HEK293 (cell line): ENCODE measurements at regions not wholly inside any gene's neighbourhood (a gene's known extent, or its start where the extent isn't known, plus 50 kb on each side); places are given as distances from the start of the nearest gene placed in this dataset.

Experiments used
- CTCF ChIA-PET: fragments of 350-600 bp; formaldehyde crosslinking; extraction: SDS; loops from one replicate; lab custom pipeline; 2021; ENCODE audit warnings: antibody characterized with exemption; lab: Yijun Ruan, JAX
- POLR2A ChIA-PET: fragments of 300-600 bp; formaldehyde crosslinking; extraction: SDS; loops from one replicate; lab custom pipeline; 2020; ENCODE audit warnings: antibody characterized with exemption, inconsistent platforms; lab: Yijun Ruan, JAX
- H3K27ac ChIP-seq: fragments of 200-500 bp; sonication (Bioruptor generic); 2 replicates; pipeline ENCODE4 v1.5.1; 2014; ENCODE audit warnings: low read depth, low read length, control low read depth, inconsistent platforms; ENCODE audit errors: extremely low read depth
- H3K36me3 ChIP-seq, 2 experiments: fragments of 200-500 bp in 1 of 2; sonication (Bioruptor generic) in 1 of 2; 1 replicate in 1 of 2; 2 replicates in 1 of 2; pipeline ENCODE4 v1.5.1; 2014 to 2017; ENCODE audit warnings: inconsistent platforms in 2 of 2, low read length in 2 of 2; ENCODE audit not compliant: control insufficient read depth in 2 of 2, insufficient read depth in 1 of 2
- H3K4me1 ChIP-seq: fragments of 200-500 bp; sonication (Bioruptor generic); 2 replicates; pipeline ENCODE4 v1.5.1; 2014; ENCODE audit warnings: mild to moderate bottlenecking, low read length, inconsistent platforms; ENCODE audit not compliant: control insufficient read depth, insufficient read depth
- H3K4me3 ChIP-seq: 2 replicates; pipeline ENCODE4 v1.5.1; 2011; ENCODE audit warnings: low read depth, mild to moderate bottlenecking, control low read depth, low read length, moderate library complexity
- H3K9me3 ChIP-seq: fragments of 200-500 bp; sonication (Bioruptor generic); 2 replicates; pipeline ENCODE4 v1.5.1; 2014; ENCODE audit warnings: low read depth, low read length, inconsistent platforms; ENCODE audit not compliant: control insufficient read depth, insufficient read depth
- GFI1B ChIP-seq: fragments of 450-650 bp; formaldehyde crosslinking; IDR thresholded peaks from 2 replicates; pipeline ENCODE4 v1.5.1; 2016; ENCODE audit warnings: missing biosample characterization, missing genetic modification characterization
- GLI2 ChIP-seq: fragments of 450-650 bp; formaldehyde crosslinking; IDR thresholded peaks from 2 replicates; pipeline ENCODE4; 2017; ENCODE audit warnings: missing biosample characterization, missing genetic modification characterization, low read depth, borderline replicate concordance
- HIC1 ChIP-seq: fragments of 450-650 bp; formaldehyde crosslinking; IDR thresholded peaks from 2 replicates; pipeline ENCODE4 v1.5.1; 2016; ENCODE audit warnings: missing biosample characterization, missing genetic modification characterization
- HOXC10 ChIP-seq: sonication (generic); formaldehyde crosslinking; IDR thresholded peaks from 2 replicates; pipeline ENCODE4 v1.8.1; 2023; ENCODE audit warnings: mild to moderate bottlenecking, missing genetic modification reagents
- KLF7 ChIP-seq: fragments of 450-650 bp; formaldehyde crosslinking; IDR thresholded peaks from 2 replicates; pipeline ENCODE4 v1.5.1; 2016; ENCODE audit warnings: missing biosample characterization, missing genetic modification characterization, borderline replicate concordance
- MEIS1 ChIP-seq: sonication (generic); formaldehyde crosslinking; IDR thresholded peaks from 2 replicates; pipeline ENCODE4 v1.8.1; 2022; ENCODE audit warnings: missing genetic modification reagents, mild to moderate bottlenecking, borderline replicate concordance
- MZF1 ChIP-seq: fragments of 450-650 bp; formaldehyde crosslinking; IDR thresholded peaks from 2 replicates; pipeline ENCODE4 v1.5.1; 2017; ENCODE audit warnings: missing biosample characterization, missing genetic modification characterization, borderline replicate concordance
- OVOL3 ChIP-seq: fragments of 450-650 bp; formaldehyde crosslinking; IDR thresholded peaks from 2 replicates; pipeline ENCODE4 v1.5.1; 2016; ENCODE audit warnings: missing biosample characterization, missing genetic modification characterization
- PRDM1 ChIP-seq: fragments of 450-650 bp; formaldehyde crosslinking; IDR thresholded peaks from 2 replicates; pipeline ENCODE4; 2016; ENCODE audit warnings: missing biosample characterization, missing genetic modification characterization
- REPIN1 ChIP-seq: fragments of 450-650 bp; formaldehyde crosslinking; IDR thresholded peaks from 2 replicates; pipeline ENCODE4 v1.5.1; 2017; ENCODE audit warnings: missing biosample characterization, missing genetic modification characterization, low read depth
- ZBTB49 ChIP-seq: fragments of 450-650 bp; formaldehyde crosslinking; IDR thresholded peaks from 2 replicates; pipeline ENCODE4 v1.5.1; 2016; ENCODE audit warnings: missing biosample characterization, missing genetic modification characterization, low read depth
- ZBTB8A ChIP-seq: fragments of 450-650 bp; formaldehyde crosslinking; IDR thresholded peaks from 2 replicates; pipeline ENCODE4 v1.5.1; 2016; ENCODE audit warnings: missing biosample characterization, missing genetic modification characterization
- ZNF146 ChIP-seq: fragments of 450-650 bp; formaldehyde crosslinking; IDR thresholded peaks from 2 replicates; pipeline ENCODE4 v1.5.1; 2016; ENCODE audit warnings: missing biosample characterization, missing genetic modification characterization
- ZNF214 ChIP-seq: fragments of 450-650 bp; formaldehyde crosslinking; IDR thresholded peaks from 2 replicates; pipeline ENCODE4 v1.5.1; 2017; ENCODE audit warnings: missing biosample characterization, mild to moderate bottlenecking, missing genetic modification characterization, borderline replicate concordance
- ZNF221 ChIP-seq: fragments of 450-650 bp; formaldehyde crosslinking; IDR thresholded peaks from 2 replicates; pipeline ENCODE4 v1.5.1; 2017; ENCODE audit warnings: missing biosample characterization, missing genetic modification characterization, borderline replicate concordance
- ZNF23 ChIP-seq: fragments of 450-650 bp; formaldehyde crosslinking; IDR thresholded peaks from 2 replicates; pipeline ENCODE4 v1.5.1; 2016; ENCODE audit warnings: missing biosample characterization, missing genetic modification characterization, borderline replicate concordance
- ZNF302 ChIP-seq: fragments of 450-650 bp; formaldehyde crosslinking; IDR thresholded peaks from 2 replicates; pipeline ENCODE4 v1.5.1; 2016; ENCODE audit warnings: missing biosample characterization, missing genetic modification characterization, low read depth
- ZNF311 ChIP-seq: fragments of 450-650 bp; formaldehyde crosslinking; IDR thresholded peaks from 2 replicates; pipeline ENCODE4 v1.5.1; 2017; ENCODE audit warnings: missing biosample characterization, missing genetic modification characterization, borderline replicate concordance
- ZNF398 ChIP-seq: fragments of 450-650 bp; formaldehyde crosslinking; IDR thresholded peaks from 2 replicates; pipeline ENCODE4 v1.5.1; 2017; ENCODE audit warnings: missing biosample characterization, missing genetic modification characterization
- ZNF510 ChIP-seq: fragments of 450-650 bp; formaldehyde crosslinking; IDR thresholded peaks from 2 replicates; pipeline ENCODE4 v1.5.1; 2018; ENCODE audit warnings: mild to moderate bottlenecking, missing genetic modification characterization, missing biosample characterization; ENCODE audit not compliant: insufficient replicate concordance
- ZNF560 ChIP-seq: fragments of 450-650 bp; formaldehyde crosslinking; IDR thresholded peaks from 2 replicates; pipeline ENCODE4 v1.5.1; 2017; ENCODE audit warnings: missing biosample characterization, missing genetic modification characterization, borderline replicate concordance
- ZNF747 ChIP-seq: fragments of 450-650 bp; formaldehyde crosslinking; IDR thresholded peaks from 2 replicates; pipeline ENCODE4 v1.5.1; 2016; ENCODE audit warnings: missing biosample characterization, missing genetic modification characterization
- ZNF776 ChIP-seq: fragments of 450-650 bp; formaldehyde crosslinking; IDR thresholded peaks from 2 replicates; pipeline ENCODE4 v1.5.0; 2017; ENCODE audit warnings: missing biosample characterization, missing genetic modification characterization, borderline replicate concordance
- ZNF777 ChIP-seq: fragments of 450-650 bp; formaldehyde crosslinking; IDR thresholded peaks from 2 replicates; pipeline ENCODE4 v1.5.1; 2017; ENCODE audit warnings: missing biosample characterization, missing genetic modification characterization, borderline replicate concordance
- ZNF830 ChIP-seq: fragments of 450-650 bp; IDR thresholded peaks from 2 replicates; pipeline ENCODE4 v1.5.0; 2018; ENCODE audit warnings: missing biosample characterization, missing genetic modification characterization, low read depth, mild to moderate bottlenecking, moderate library complexity

GRCh38 chr5:91611746-91612145, 228.6 kb upstream of the ARRDC3 start:
- no peak for TF ChIP-seq ZNF302
- TF ChIP-seq OVOL3 (tag by site-specific recombination), result no peak
- TF ChIP-seq ZNF830 (tag by site-specific recombination), result no peak
- no peak for TF ChIP-seq ZNF777 (tag by site-specific recombination)
- no peak for TF ChIP-seq ZNF560 (tag by site-specific recombination)
- no peak for TF ChIP-seq KLF7
- ChIA-PET POLR2A (no interaction called here), CTCF (no interaction called here)
- Histone ChIP-seq H3K4me3 (no peak overlapping the region), H3K9me3 (no peaks in the 10 kb centered on the region), H3K4me1 (no peaks in the 10 kb centered on the region), H3K27ac (no peak overlapping the region), H3K36me3 (no peaks in the 10 kb centered on the region)

- no peaks in the 10 kb centered on the region for H3K9me3 ChIP-seq
- H3K4me1 ChIP-seq, result no peaks in the 10 kb centered on the region
- no peak overlapping the region for H3K4me3 ChIP-seq
Measured at GRCh38 chr5:91607675-91608074, 224.6 kb upstream of the ARRDC3 start.

GRCh38 chr5:91599863-91600262, 216.7 kb upstream of the ARRDC3 start:
- POLR2A ChIA-PET, result no interaction called here
- no peaks in the 10 kb centered on the region for H3K36me3 ChIP-seq
- no peak overlapping the region for H3K27ac ChIP-seq
- H3K4me3 ChIP-seq, result no peak overlapping the region
- CTCF ChIA-PET, result interaction anchor here (1.1 kb wide), 1 partner anchor 42 kb away, joined by 4 read pairs; no protein-coding TSS in a partner anchor
- no peaks in the 10 kb centered on the region for H3K4me1 ChIP-seq
- no peaks in the 10 kb centered on the region for H3K9me3 ChIP-seq
- no peak for TF ChIP-seq ZBTB8A (tag by site-specific recombination)
- TF ChIP-seq ZBTB49 (tag by site-specific recombination), result no peak
- no peak for TF ChIP-seq REPIN1 (tag by site-specific recombination)
- TF ChIP-seq ZNF221 (tag by site-specific recombination), result no peak
- no peak for TF ChIP-seq ZNF23 (tag by site-specific recombination)
- no peak for TF ChIP-seq PRDM1 (tag by site-specific recombination)
- TF ChIP-seq KLF7, result no peak
- no peak for TF ChIP-seq GLI2
- TF ChIP-seq GFI1B (tag by site-specific recombination), result no peak
- no peak for TF ChIP-seq ZNF747 (tag by site-specific recombination)
- TF ChIP-seq ZNF214 (tag by site-specific recombination), result no peak
- no peak for TF ChIP-seq ZNF510
- TF ChIP-seq HIC1 (tag by site-specific recombination), result no peak
- no peak for TF ChIP-seq MZF1 (tag by site-specific recombination)
- no peak for TF ChIP-seq MEIS1 (CRISPR knock-in tag)

More at GRCh38 chr5:91607675-91608074, 224.6 kb upstream of the ARRDC3 start:
- POLR2A ChIA-PET, result no interaction called here
- CTCF ChIA-PET, result no interaction called here
- no peak overlapping the region for H3K27ac ChIP-seq
- no peaks in the 10 kb centered on the region for H3K36me3 ChIP-seq
- TF ChIP-seq KLF7, result no peak
- TF ChIP-seq ZNF398 (tag by site-specific recombination), result 0 out of 2 replicates have a peak, but pooled peaks have one; percentile 10
- TF ChIP-seq ZNF776 (tag by site-specific recombination), result no peak
- TF ChIP-seq HOXC10, result no peak
- TF ChIP-seq ZNF311 (tag by site-specific recombination), result no peak
- no peak for TF ChIP-seq ZNF146 (tag by site-specific recombination)
